Adrenal gland (tissue), 9 donors: ENCODE measurements at regions not wholly inside any gene's neighbourhood (a gene's known extent, or its start where the extent isn't known, plus 50 kb on each side); places are given as distances from the start of the nearest gene placed in this dataset.

Source experiments
- DNase-seq, 7 donors: peaks; one replicate each; pipeline ENCODE4 v3.0.0-alpha.2; 2019 to 2020
- H3K27ac ChIP-seq, 5 donors: fragments of 200-600 bp; sonication (generic) in 4 of 5; 1 replicate in 3 of 5; 2 replicates in 2 of 5; pipeline versions ENCODE4 v1.5.1 to v1.8.0; 2016 to 2020; ENCODE audit warnings: mild to moderate bottlenecking in 1 of 5
- H3K27me3 ChIP-seq: fragments of 200-600 bp; 2 replicates; pipeline ENCODE4 v1.8.0; 2021
- H3K36me3 ChIP-seq, 2 donors: fragments of 200-600 bp; replicated peaks in 1 of 2; 1 replicate in 1 of 2; 2 replicates in 1 of 2; pipeline versions ENCODE4 v1.5.1 to v1.8.0; 2018 to 2022
- H3K4me1 ChIP-seq, 2 donors: fragments of 200-600 bp; replicated peaks in 1 of 2; 1 replicate in 1 of 2; 2 replicates in 1 of 2; pipeline versions ENCODE4 v1.5.1 to v1.8.0; 2018 to 2021
- H3K4me3 ChIP-seq, 4 donors: fragments of 200-600 bp; sonication (generic) in 3 of 4; one replicate each; pipeline ENCODE4 v1.5.1; 2016 to 2018
- H3K9me3 ChIP-seq, 3 donors: fragments of 200-600 bp; sonication (generic) in 1 of 3; replicated peaks in 1 of 3; 1 replicate in 2 of 3; 2 replicates in 1 of 3; pipeline versions ENCODE4 v1.5.1 to v1.8.0; 2016 to 2021
- CTCF ChIP-seq, 6 experiments: fragments of 450-650 bp in 4 of 6; fragments of 200-600 bp in 2 of 6; sonication (generic) in 1 of 6; IDR thresholded peaks; 1 replicate in 5 of 6; 2 replicates in 1 of 6; pipeline versions ENCODE4 v1.5.1 to v1.8.0; 2016 to 2021; ENCODE audit warnings: antibody characterized with exemption in 6 of 6, mild to moderate bottlenecking in 2 of 6, moderate library complexity in 1 of 6
- POLR2A ChIP-seq, 2 donors: fragments of 450-650 bp; IDR thresholded peaks; one replicate each; pipeline ENCODE4 v1.6.1; 2017; ENCODE audit warnings: antibody characterized with exemption in 2 of 2, mild to moderate bottlenecking in 2 of 2, moderate library complexity in 1 of 2
- WGBS, 4 donors: extraction: QIAGEN DNeasy Blood & Tissue Kit in 2 of 4; methylation state at CpG; one replicate each; pipeline versions ENCODE4 v1.1.5 to v1.1.7; 2013 to 2017; 5-methylcytosine and 5-hydroxymethylcytosine counted together
- intact Hi-C, 2 donors: fragments of 100-400 bp; cut with DNase I; formaldehyde crosslinking; loops; one replicate each; pipeline versions ENCODE4 v1.14.1 to v1.15.0; 2022 to 2023
- donor health status: healthy with polysubstance abuse.
- donor health status: Bipolar disorder and iron deficiency.
- donor health status: DM: yes; HTN: yes; CAD: no.
- donor health status: DM: no; HTN: no; CAD: no.
- donor health status: DM: no; HTN: no; CAD: no.

GRCh38 chr5:143680672-143681259, 131.2 kb upstream of the HMHB1 start:
- H3K4me1 ChIP-seq = no peaks in the 10 kb centered on the region
- no peak overlapping the region for H3K4me3 ChIP-seq
- H3K27me3 ChIP-seq = no peaks in the 10 kb centered on the region
- WGBS, 4 donors = 91 to 95% (median 93%) methylated on average over 4 of the region's 4 CpGs
- intact Hi-C loops = no loop called here
- no peaks in the 10 kb centered on the region for H3K36me3 ChIP-seq
- H3K9me3 ChIP-seq = no peaks in the 10 kb centered on the region
- no peak for DNase-seq
- no peak for TF ChIP-seq POLR2A (IDR thresholded peaks at IDR 0.05)
- no peak for TF ChIP-seq CTCF (IDR thresholded peaks at IDR 0.05)
- no peak overlapping the region for H3K27ac ChIP-seq

- H3K27me3 ChIP-seq = no peaks in the 10 kb centered on the region
- no peak for TF ChIP-seq CTCF (IDR thresholded peaks at IDR 0.05)
- no peak for TF ChIP-seq POLR2A (IDR thresholded peaks at IDR 0.05)
- H3K4me3 ChIP-seq = no peak overlapping the region
- H3K27ac ChIP-seq = no peak overlapping the region
- no peaks in the 10 kb centered on the region for H3K4me1 ChIP-seq
- intact Hi-C loops = no loop called here
- no peak for DNase-seq
- WGBS, 4 donors = 24 to 45% (median 36%) methylated on average over 1 of the region's 1 CpG
- no peaks in the 10 kb centered on the region for H3K36me3 ChIP-seq
- H3K9me3 ChIP-seq = no peaks in the 10 kb centered on the region
Measured at GRCh38 chr5:143679777-143680176, 132.2 kb upstream of the HMHB1 start.

GRCh38 chr5:143678148-143678905, 133.6 kb upstream of the HMHB1 start:
- intact Hi-C loops = no loop called here
- Histone ChIP-seq H3K4me3 (no peak overlapping the region), H3K27me3 (no peaks in the 10 kb centered on the region), H3K4me1 (no peaks in the 10 kb centered on the region), H3K27ac (no peak overlapping the region), H3K9me3 (no peaks in the 10 kb centered on the region), H3K36me3 (no peaks in the 10 kb centered on the region)
- DNase-seq = no peak
- TF ChIP-seq CTCF (IDR thresholded peaks at IDR 0.05) = no peak
- TF ChIP-seq POLR2A (IDR thresholded peaks at IDR 0.05) = no peak
- WGBS, 4 donors = 86 to 98% (median 94%) methylated on average over 1 of the region's 1 CpG

GRCh38 chr5:143677403-143677802, 134.6 kb upstream of the HMHB1 start:
- Histone ChIP-seq H3K9me3 (no peaks in the 10 kb centered on the region), H3K4me1 (no peaks in the 10 kb centered on the region), H3K27ac (no peak overlapping the region), H3K27me3 (no peaks in the 10 kb centered on the region), H3K36me3 (no peaks in the 10 kb centered on the region), H3K4me3 (no peak overlapping the region)
- DNase-seq = no peak
- intact Hi-C loops = no loop called here
- 92 to 96% (median 93%) methylated on average over 6 of the region's 6 CpGs for WGBS, 4 donors
- TF ChIP-seq CTCF (IDR thresholded peaks at IDR 0.05) (no peak), POLR2A (IDR thresholded peaks at IDR 0.05) (no peak)
